ENCODE measurements at regions not wholly inside any gene's neighbourhood (a gene's known extent, or its start where the extent isn't known, plus 50 kb on each side); places are given as distances from the start of the nearest gene placed in this dataset.
"Not testable (repeated sequence)": the region's sequence is repeated elsewhere in the genome, so short reads cannot be mapped to it uniquely, and the experiment has no call there.

GRCh38 chr20:11511821-11512220 is 405.9 kb upstream of the BTBD3 start:
- no peak for DNase-seq (ENCODE audit: low spot score)

- not testable (repeated sequence) for DNase-seq (ENCODE audit: low spot score)
Observed at GRCh38 chr20:11513241-11513745, 404.4 kb upstream of the BTBD3 start.

- DNase-seq (ENCODE audit: low spot score) = no peak
Observed at GRCh38 chr20:11516448-11516847, 401.2 kb upstream of the BTBD3 start.

DNA sequence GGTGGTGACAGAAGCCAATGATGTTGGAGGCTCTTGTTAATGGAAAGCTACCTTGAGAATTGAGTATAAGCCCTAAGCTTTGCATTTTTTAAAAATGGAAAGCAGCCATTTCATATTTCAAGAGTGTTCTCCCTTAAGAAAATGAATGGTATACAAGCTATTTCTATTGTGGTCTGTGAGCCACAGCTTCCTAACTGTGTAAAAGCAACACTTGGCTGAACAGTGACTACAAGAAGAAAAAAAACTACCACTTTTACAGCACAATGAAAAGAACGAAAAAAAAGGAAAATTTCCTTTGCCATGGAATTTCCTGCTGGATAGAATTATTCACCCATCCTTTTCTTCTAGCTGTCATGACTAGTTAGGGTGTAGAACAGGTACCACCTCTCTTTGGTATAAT is 397.1 kb upstream of the BTBD3 start:
- DNase-seq (ENCODE audit: low spot score) = no peak

GRCh38 chr20:11521476-11522365 is 396.0 kb upstream of the BTBD3 start:
- no peak for DNase-seq (ENCODE audit: low spot score)

- no peak for DNase-seq (ENCODE audit: low spot score)
Observed at GRCh38 chr20:11522366-11522741, 395.3 kb upstream of the BTBD3 start.

- DNase-seq (ENCODE audit: low spot score) = no peak
Observed at GRCh38 chr20:11529047-11529446, 388.6 kb upstream of the BTBD3 start.

DNA sequence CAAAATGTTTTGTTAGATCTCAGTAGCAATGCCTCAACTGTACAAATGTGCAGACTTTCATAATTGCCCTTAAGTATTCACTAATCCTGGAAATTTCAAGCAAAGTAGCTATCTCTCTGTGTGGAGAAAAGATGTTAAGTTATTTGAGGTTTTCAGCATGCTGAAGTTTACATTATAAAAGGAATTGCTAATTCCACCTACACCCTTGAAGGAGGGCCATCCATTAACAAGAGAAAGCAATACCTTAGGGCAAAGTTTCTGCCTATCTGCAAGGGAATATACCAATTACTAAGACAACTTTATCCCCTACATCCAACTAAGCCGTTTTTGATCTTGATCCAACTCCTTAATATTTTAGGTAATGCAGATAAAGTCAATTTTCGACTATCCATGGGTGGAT is 380.7 kb upstream of the BTBD3 start:
- DNase-seq (ENCODE audit: low spot score) = no peak

- no peak for DNase-seq (ENCODE audit: low spot score)
Observed at GRCh38 chr20:11539450-11539849, 378.2 kb upstream of the BTBD3 start.

- DNase-seq (ENCODE audit: low spot score) = no peak
Observed at GRCh38 chr20:11540558-11540957, 377.1 kb upstream of the BTBD3 start.

DNA sequence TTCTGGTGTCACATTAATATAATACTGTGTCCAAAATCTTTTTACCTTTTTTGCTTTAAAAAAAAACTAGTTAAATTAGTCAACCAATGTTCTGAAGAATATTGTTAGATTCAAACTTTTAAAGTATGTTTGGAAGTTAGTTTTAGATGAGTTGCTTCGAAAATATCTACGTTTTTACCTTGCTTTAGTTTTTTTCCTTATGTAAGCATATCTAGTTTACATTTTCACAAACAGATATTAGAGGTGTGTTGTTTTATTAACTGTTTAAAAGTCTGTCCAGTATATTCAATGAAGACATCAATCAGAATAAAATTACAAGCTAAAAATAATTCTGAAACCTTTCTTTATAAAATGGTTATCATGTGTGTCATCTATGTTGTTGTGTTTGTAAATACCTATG is 375.0 kb upstream of the BTBD3 start:
- DNase-seq (ENCODE audit: low spot score) = no peak

GRCh38 chr20:11544029-11544678 is 373.5 kb upstream of the BTBD3 start:
- peak; percentile 46 for DNase-seq (ENCODE audit: low spot score)

GRCh38 chr20:11546939-11547338 is 370.8 kb upstream of the BTBD3 start:
- DNase-seq (ENCODE audit: low spot score) = no peak

DNA sequence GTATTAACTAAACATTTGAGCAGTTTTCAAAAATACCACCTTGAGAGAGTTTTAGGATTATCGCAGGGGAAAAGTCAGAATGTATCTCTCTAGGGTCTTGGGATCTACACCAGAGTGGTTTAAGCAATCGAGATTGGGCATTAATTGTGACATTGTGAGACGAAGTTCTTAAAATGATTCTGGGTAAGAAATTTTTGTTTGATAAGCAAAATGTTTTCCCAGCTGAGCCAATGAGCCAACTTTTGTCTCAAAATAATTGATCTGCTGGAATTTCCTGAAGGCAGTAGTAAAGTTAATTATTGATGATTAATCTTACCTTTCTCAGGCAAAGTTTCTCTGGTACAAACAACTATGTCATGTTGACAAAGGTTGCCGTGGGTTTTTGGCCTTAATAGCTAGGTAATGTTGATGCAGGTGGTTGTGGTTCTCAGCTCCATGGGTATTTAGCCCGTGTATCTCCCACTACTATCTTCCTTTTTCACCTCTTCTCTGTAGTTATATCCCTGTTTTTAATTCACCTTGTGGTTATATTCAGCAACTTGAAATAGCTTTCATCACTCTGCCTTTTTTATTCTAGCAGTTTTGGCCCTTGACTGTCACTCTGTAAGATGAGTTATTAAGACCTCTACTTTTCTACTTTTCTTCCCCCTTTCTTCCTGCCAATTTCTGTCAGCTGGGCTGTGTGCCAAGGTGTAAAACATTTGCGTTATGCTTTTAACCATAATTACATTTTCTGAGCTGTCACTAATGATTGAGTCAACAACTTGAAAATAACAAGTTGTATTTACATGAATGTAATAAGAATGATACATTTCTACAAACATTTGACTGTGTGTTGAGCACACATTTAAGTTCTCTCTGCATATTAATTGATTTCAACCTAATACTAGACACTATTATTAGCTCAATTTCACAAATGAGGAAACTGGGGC is 368.3 kb upstream of the BTBD3 start:
- DNase-seq (ENCODE audit: low spot score) = no peak

GRCh38 chr20:11550657-11551338 is 366.9 kb upstream of the BTBD3 start:
- DNase-seq (ENCODE audit: low spot score) = no peak

- no peak for DNase-seq (ENCODE audit: low spot score)
Observed at GRCh38 chr20:11551479-11551878, 366.2 kb upstream of the BTBD3 start.

DNA sequence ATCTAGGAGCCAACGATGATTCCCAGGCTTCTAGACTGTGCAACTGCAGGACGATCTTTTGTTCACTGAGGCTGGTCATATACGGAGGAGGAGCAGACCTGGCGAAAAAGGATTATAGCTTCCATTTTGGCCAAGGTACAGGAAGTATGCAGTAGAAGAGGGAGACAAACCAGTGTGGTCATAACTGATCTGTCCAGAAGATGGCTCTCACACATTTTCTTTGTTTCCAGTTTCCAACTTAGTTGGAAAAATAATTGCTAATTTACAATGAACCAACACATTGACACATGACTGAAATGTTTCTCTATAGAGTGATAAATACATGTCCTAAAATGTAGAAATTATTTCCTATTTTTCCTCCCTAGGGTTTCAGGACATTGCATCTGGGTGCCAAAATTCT is 364.1 kb upstream of the BTBD3 start:
- DNase-seq (ENCODE audit: low spot score) = no peak

GRCh38 chr20:11555510-11555909 is 362.2 kb upstream of the BTBD3 start:
- DNase-seq (ENCODE audit: low spot score) = no peak

GRCh38 chr20:11556410-11556809 is 361.3 kb upstream of the BTBD3 start:
- no peak for DNase-seq (ENCODE audit: low spot score)

GRCh38 chr20:11564491-11564890 is 353.2 kb upstream of the BTBD3 start:
- no peak for DNase-seq (ENCODE audit: low spot score)

DNA sequence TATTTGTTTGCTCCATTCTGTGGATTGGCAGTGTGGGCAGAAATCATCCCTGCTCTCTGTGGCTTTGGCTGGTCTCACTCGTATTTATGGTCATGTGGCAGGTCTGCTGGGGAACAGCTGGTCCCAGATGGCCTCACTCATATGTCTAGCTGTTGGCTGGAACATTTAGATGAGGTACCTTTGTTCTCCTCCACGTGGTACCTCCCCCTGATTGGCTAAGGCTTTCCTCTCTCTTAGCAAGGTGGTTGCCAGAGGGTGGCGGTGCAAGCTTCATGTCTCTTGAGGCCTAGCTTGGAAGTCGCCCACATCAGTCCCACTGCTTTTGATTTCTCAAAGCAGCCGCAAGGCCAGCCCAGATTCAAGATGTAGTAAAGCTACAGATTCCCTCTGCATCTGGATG is 348.5 kb upstream of the BTBD3 start:
- DNase-seq (ENCODE audit: low spot score) = no peak

- DNase-seq (ENCODE audit: low spot score) = no peak
Observed at GRCh38 chr20:11573507-11573906, 344.2 kb upstream of the BTBD3 start.

All from D341Med (cell line).